Iris pigment epithelial cell (primary cell): ENCODE measurements at regions not wholly inside any gene's neighbourhood (a gene's known extent, or its start where the extent isn't known, plus 50 kb on each side); places are given as distances from the start of the nearest gene placed in this dataset.

Experiments
- DNase-seq: peaks from one replicate; pipeline ENCODE4 v3.0.0-alpha.2; 2011; ENCODE audit warnings: low read depth

DNA sequence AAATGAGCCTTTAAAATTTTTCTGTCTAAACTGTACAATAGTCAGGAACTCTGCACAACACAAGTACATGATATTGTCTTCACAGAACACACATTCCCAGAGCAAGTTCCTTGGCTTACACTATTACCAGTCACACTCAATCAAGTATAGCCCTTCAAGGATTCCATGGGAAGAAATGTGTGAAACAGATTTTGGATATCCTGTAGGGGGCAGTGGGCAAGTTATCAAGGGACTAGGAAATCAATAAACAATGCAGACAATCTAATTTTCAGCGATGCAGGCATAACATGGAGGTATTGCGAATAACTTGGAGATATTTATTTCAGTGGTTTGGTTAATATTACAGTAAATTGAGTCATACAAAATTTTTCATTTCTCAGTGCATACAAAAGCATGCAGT, 1171.5 kb upstream of the NUDT12 start:
- no peak for DNase-seq

GRCh38 chr5:104733063-104733669, 1170.6 kb upstream of the NUDT12 start:
- DNase-seq = no peak

DNA sequence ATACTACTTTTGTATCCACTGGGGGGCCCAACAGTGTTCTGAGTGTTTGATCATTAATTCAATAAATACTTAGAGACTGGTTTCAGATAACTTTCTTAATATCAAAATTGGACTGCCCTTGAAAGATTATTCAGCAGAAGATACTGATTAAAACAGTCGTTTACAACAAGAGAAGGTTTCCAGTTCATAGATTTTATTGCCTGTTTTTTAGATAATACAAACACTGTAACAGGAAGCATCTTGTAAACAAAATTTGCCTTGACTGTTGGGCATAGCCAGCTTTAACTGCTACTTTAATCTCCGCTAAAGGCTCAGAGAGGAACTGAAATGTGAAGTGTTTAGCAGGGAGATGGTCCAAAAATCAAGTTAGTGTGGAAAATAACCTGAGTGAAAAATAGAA, 1168.7 kb upstream of the NUDT12 start:
- no peak for DNase-seq

DNA sequence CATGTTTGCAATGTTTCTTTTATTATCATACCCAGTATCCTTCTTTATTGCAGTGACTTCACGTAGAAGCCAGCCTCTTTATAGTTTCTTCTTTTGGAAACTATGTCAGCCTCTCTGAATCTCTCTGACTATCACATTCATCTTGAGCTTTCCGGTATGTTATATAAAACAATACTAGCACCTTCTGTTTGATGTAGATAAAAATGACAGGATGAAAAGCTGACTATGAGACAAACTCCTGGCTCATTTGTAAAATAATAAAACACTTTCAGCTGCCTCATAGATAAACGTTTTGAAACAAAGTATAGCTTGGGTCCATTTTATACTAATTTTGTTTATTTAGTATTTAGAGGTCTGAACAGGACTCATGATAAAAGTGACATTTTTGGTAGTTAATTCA, 1145.4 kb upstream of the NUDT12 start:
- no peak for DNase-seq

DNA sequence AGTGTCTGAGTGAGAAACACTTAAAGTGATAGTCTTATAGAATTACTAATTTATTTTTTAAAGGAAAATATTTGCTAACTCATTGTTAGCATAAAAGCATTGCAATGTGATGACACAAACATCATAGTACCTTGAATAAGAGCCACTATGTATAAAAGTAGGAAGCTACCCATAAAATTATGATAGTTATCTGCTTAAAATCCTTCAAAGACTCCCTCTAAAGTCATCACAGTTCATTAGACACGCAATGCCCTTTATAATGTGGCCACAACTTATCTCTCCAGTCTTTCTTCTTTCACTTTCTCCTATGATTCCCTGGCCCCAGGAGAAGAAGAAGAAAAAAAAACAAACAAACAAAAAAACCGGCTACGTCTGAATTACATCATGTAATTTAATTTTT, 1144.0 kb upstream of the NUDT12 start:
- DNase-seq = no peak

DNA sequence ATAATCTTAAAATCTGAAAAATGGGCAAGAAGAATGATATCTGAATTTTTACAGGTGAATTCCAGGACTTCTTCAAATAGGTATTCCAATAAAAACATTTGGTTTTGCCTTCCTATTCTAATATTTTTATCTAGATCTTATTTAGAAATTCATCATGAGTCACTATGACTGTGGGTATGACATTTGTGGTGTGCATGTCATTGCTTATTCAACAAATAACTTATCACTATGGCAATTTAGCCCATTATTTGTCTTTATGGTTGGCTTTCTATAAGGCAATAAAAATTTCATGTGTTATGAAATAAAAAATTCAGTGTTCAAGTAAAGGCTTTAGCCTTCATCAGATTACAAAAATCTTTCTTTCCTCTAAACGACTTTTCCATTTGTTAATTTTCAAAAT, 1139.6 kb upstream of the NUDT12 start:
- no peak for DNase-seq

- DNase-seq = no peak
Observed at GRCh38 chr5:104699438-104699837, 1136.8 kb upstream of the NUDT12 start.

DNA sequence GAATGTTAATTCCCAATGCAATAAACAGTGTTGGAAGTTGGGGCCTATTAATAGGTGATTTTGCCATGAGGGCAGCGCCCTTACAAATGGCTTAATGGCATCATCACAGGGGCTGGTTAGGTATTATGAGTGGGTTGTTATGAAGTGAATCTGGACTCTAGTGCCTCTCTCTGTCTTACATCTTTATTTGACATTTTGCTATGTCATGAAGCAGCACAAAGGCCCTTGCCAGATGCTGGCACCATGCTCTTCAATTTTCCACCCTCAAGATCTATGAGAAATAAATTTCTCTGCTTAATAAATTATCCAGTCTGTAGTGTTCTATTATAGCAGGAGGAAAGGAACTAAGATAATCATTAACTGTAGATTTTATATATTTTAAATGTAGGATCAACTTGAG, 1098.7 kb upstream of the NUDT12 start:
- DNase-seq = no peak

GRCh38 chr5:104659497-104659896, 1096.9 kb upstream of the NUDT12 start:
- no peak for DNase-seq

DNA sequence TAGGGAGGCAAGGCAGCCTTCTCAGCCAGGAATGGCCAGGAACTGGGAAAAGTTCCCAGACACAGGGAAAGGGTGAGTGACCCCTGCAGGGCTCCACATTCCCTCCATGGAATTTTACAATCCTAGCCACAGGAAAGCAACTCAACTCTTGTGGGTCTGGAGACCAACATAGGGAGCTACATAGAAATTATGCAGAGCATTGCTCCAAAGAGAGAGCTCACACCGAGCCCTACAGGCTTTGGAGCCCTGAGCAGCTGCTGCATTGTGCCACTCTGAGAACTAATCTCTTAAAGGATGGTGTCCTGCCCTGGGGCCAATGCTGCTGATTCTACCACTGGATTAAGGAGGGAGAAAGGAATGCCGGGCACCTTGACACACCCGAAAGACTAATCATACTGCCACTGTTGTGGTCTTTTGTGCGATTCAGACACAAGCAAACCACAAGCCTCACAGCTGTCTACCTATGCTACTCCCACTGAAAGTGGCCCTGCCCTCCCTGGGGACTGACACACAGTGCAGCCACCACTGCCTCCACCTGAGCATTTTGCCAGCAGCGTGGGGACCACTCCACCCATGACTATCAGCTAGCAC, 1089.8 kb upstream of the NUDT12 start:
- DNase-seq = no peak

DNA sequence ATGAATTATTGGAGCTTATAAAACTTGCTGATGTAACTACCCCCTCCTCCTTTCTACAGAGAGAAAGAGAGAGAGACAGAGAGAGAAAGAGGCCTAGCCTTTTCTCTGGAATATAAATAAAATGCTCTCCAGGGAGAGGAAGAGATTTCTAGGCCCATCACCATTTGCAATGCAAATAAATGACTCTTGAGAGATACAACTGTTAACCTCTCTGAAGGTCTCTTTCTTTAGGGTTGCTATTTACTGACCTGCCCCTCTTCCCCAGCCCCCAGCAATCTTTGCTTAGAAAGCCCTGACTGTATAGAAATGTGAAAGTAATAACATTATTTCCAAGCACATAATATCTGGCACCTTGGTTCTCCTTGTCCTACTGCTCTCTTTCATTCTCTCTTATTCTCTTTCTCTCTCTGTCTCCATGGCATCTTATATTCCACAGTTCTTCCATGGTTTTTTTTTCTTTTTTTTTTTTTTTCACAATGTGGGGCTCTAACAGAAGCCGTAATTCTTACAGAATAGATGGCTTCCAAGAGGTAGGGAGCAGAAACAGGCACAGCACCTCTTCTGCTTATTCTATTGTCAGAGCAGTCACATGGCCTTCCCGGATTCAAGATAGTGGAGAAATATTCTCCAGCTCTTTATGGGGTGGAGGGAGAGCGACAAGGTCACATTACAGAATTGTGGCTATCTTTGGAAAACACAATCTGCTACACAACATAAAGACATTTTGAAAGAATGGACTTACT, 1087.9 kb upstream of the NUDT12 start:
- no peak for DNase-seq

DNA sequence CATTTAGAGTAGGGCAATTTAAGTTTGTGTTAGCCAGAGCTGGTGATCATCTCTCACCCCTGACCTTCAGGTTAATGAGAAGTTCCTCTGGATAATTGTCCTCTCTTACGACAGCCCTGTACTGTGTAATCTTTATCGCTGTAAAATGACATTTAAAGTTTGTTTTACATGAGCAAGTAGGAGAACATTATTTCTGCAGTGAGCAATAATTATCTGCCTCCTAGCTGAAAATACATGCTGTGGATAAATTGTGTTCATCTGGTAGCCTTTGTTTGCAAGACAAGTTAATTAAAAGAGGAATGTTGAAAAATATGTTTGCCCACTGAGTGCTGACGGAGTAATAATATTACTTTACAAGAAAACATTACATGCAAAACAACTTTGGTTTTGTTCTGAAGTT, 1083.8 kb upstream of the NUDT12 start:
- no peak for DNase-seq

GRCh38 chr5:104643320-104643719, 1080.7 kb upstream of the NUDT12 start:
- DNase-seq = no peak

GRCh38 chr5:104635227-104635626, 1072.6 kb upstream of the NUDT12 start:
- DNase-seq = peak; percentile 43

GRCh38 chr5:104628911-104629310, 1066.3 kb upstream of the NUDT12 start:
- DNase-seq = peak; percentile 14

DNA sequence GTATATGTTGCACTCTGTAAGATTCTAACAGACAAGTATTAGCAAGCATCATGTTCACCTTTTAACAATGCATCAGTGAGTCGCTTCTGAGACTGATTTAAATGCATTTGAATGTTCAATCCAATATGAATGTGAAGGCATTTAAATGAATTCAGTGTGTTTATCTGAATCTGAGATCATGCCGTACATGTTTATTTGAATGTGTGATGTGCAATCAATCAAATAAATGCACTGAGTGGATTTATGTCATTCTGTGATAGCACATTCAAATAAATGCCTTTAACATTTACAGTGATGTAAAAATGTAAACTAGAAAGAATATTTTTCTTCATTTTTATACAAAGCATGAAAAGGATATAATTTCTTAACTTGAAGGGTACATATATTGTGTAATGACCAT, 1063.5 kb upstream of the NUDT12 start:
- DNase-seq = no peak

DNA sequence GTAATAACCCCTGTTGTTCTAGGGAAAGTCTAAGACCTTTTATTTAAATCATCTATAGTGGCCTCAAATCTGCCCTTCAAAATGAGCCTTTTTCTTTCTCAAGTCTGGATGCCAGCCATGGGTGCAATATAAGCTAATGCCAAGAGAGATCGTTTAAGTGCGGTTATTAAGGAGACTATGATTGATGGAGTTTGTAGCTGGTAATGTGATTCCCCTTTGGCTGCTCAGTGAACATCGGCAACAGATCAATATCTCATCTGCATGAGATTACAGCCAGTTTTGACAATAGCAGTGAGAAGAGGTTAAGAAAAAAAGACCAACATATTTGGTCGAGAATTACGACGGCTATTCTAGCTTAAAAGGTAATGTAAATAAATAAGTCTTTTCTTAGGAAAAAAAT, 1049.4 kb upstream of the NUDT12 start:
- no peak for DNase-seq

GRCh38 chr5:104611135-104611767, 1048.7 kb upstream of the NUDT12 start:
- no peak for DNase-seq

- no peak for DNase-seq
Observed at GRCh38 chr5:104606258-104606829, 1043.8 kb upstream of the NUDT12 start.

DNA sequence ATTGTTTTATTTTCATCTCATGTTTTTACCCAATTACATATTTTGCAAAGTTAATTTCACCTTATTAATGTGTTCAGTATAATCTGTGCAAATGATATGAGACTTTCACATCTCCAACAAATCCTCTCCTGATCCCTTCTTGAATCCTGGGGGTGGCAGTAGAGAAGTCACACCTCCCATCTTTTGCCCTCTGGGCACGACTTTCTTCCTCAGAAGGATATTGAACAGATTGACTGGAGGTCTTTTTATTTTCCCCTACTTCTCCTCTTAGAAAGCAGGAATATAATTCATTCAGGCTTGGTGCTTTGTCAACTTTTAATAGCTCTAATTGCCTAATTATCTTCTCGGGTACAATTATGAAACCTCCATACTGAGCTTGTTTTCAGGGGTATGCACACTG, 1037.1 kb upstream of the NUDT12 start:
- DNase-seq = no peak

DNA sequence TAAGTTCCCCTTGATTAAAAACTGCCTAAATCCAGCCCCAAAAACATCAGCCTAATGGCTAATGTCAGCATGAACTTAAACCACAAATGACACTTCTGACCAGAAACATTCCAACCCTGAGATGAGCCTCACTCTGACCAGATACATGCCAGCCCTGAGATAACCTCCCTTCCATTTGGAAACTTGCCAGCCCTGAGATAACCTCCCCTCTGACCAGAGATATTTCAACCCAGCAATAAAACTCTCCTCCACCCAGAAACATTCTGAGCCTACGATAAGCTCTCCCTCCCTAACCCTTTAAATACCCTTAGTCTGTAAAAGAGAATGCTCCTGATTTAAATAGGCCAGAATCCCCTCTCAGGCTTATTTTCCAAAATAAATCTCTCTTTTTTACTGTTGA, 1035.7 kb upstream of the NUDT12 start:
- no peak for DNase-seq

DNA sequence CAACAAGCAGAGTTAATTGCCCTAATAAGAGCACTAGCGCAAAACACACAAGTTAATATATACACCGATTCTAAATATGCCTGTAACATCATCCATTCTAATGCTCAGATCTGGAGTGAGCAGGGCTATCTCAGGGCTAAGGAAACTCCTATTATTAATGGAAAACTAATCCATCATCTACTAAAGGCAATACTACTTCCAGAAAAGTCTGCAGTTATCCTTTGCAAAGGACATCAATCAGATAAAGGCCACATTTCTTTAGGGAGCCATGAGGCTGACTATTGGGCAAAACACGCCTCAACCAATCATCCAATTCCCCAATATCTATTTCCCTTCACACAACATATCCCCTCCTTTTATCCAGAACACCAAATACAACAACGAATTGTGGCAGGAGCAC, 1032.3 kb upstream of the NUDT12 start:
- no peak for DNase-seq

DNA sequence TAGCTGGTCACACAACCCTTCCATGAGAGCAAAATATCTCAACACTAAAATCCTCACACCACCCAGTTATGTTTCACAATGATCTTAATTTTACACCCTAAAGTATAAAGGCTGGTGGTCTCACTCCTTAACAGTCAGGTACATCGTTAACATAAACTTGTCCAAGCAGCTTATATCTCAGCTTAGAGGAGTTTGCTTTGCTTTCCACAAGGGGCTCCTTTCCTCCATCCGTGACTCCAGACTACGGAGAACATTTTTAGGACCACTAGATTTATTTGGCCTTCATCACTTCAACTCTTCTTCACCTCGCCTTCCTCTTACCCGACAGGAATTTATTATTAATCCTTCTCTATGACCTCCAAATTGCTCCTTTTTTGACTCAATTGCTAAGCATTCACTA, 1014.1 kb upstream of the NUDT12 start:
- no peak for DNase-seq
